Lung (tissue), 11 donors: ENCODE measurements at regions not wholly inside any gene's neighbourhood (a gene's known extent, or its start where the extent isn't known, plus 50 kb on each side); places are given as distances from the start of the nearest gene placed in this dataset.

Source experiments
- ATAC-seq: fragments of 200-7000 bp; cut with Tn5 transposase; one replicate; pipeline ENCODE4 v1.9.1; 2020; ENCODE audit warnings: moderate number of reproducible peaks; ENCODE audit not compliant: insufficient read depth, low FRiP score
- DNase-seq, 3 donors: peaks; one replicate each; pipeline ENCODE4 v3.0.0-alpha.2; 2013 to 2017
- H3K27ac ChIP-seq, 2 donors: one replicate each; pipeline ENCODE4 v1.5.1; 2013; ENCODE audit warnings: mild to moderate bottlenecking in 2 of 2, moderate library complexity in 2 of 2, control low read depth in 1 of 2, inconsistent platforms in 1 of 2, low read depth in 1 of 2, low read length in 1 of 2
- H3K27me3 ChIP-seq, 3 donors: one replicate each; pipeline ENCODE4 v1.5.1; 2013; ENCODE audit warnings: low read length in 2 of 3; ENCODE audit not compliant: control insufficient read depth in 3 of 3, insufficient read depth in 3 of 3
- H3K36me3 ChIP-seq, 4 donors: one replicate each; pipeline ENCODE4 v1.5.1; 2013; ENCODE audit warnings: low read length in 4 of 4, mild to moderate bottlenecking in 1 of 4, moderate library complexity in 1 of 4; ENCODE audit not compliant: control insufficient read depth in 4 of 4, insufficient read depth in 4 of 4
- H3K4me1 ChIP-seq, 5 donors: one replicate each; pipeline ENCODE4 v1.5.1; 2013; ENCODE audit warnings: low read length in 5 of 5, mild to moderate bottlenecking in 2 of 5, moderate library complexity in 1 of 5; ENCODE audit not compliant: control insufficient read depth in 5 of 5, insufficient read depth in 5 of 5
- H3K4me3 ChIP-seq: one replicate; pipeline ENCODE4 v1.5.1; 2013; ENCODE audit warnings: mild to moderate bottlenecking, control low read depth, moderate library complexity
- H3K9ac ChIP-seq, 2 donors: one replicate each; pipeline ENCODE4 v1.5.1; 2013; ENCODE audit warnings: low read length in 2 of 2, control low read depth in 1 of 2; ENCODE audit not compliant: insufficient read depth in 1 of 2
- H3K9me3 ChIP-seq, 4 donors: one replicate each; pipeline ENCODE4 v1.5.1; 2013; ENCODE audit warnings: low read length in 3 of 4, mild to moderate bottlenecking in 1 of 4, moderate library complexity in 1 of 4; ENCODE audit not compliant: control insufficient read depth in 4 of 4, insufficient read depth in 3 of 4
- CTCF ChIP-seq: IDR thresholded peaks from 2 replicates; pipeline ENCODE4 v1.5.1; 2012; ENCODE audit warnings: mild to moderate bottlenecking; ENCODE audit errors: control extremely low read depth, extremely low read depth
- WGBS, 2 donors: extraction: QIAGEN DNeasy Blood & Tissue Kit; methylation state at CpG; one replicate each; pipeline ENCODE4 v1.1.7; 2013; 5-methylcytosine and 5-hydroxymethylcytosine counted together
- donor health status: control.
- donor health status: control.
- donor health status: Bipolar disorder and iron deficiency.
- donor health status: healthy.
- donor health status: DM: yes; HTN: yes; CAD: no.

DNA sequence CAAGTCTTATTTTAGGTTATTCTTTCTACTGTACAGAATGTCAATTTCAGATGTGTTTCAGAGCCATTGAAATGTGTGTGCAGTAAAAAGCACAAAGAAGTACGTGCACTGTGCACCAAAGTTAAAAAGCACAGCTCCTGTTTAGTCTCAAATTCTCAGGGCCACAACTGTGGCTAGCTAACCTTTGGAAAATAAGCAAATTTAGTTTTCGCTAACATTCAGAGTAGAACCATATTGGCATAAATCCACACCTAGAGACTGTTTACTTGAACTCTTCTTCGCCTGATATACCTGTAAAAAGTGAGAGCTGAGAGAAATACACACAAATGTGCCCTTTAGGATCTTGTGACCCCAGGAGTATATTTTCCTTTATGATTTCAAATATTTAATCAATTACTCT lies 353.9 kb downstream of the TFEC start:
- Histone ChIP-seq H3K9ac (no peak overlapping the region), H3K4me3 (no peak overlapping the region), H3K4me1 (peaks cover 0 to 12% (median 0%) of the 10 kb centered on the region in 5 donors), H3K36me3 (no peaks in the 10 kb centered on the region), H3K9me3 (no peaks in the 10 kb centered on the region), H3K27ac (no peak overlapping the region), H3K27me3 (no peaks in the 10 kb centered on the region)
- ATAC-seq (no peak), DNase-seq (no peak)
- no peak for TF ChIP-seq CTCF
- WGBS, 2 donors = 90 to 94% methylated on average over 3 of the region's 3 CpGs

GRCh38 chr7:115676080-115676479 lies 354.5 kb downstream of the TFEC start:
- no peaks in the 10 kb centered on the region for H3K9me3 ChIP-seq
- ATAC-seq (no peak), DNase-seq (peak; percentile 48 to 79 (median 66))
- no peaks in the 10 kb centered on the region for H3K36me3 ChIP-seq
- no peak overlapping the region for H3K27ac ChIP-seq
- 42 to 60% methylated on average over 10 of the region's 10 CpGs for WGBS, 2 donors
- no peaks in the 10 kb centered on the region for H3K27me3 ChIP-seq
- TF ChIP-seq CTCF = no peak
- H3K9ac ChIP-seq = no peak overlapping the region
- H3K4me1 ChIP-seq = peaks cover 0 to 12% (median 0%) of the 10 kb centered on the region in 5 donors
- no peak overlapping the region for H3K4me3 ChIP-seq

DNA sequence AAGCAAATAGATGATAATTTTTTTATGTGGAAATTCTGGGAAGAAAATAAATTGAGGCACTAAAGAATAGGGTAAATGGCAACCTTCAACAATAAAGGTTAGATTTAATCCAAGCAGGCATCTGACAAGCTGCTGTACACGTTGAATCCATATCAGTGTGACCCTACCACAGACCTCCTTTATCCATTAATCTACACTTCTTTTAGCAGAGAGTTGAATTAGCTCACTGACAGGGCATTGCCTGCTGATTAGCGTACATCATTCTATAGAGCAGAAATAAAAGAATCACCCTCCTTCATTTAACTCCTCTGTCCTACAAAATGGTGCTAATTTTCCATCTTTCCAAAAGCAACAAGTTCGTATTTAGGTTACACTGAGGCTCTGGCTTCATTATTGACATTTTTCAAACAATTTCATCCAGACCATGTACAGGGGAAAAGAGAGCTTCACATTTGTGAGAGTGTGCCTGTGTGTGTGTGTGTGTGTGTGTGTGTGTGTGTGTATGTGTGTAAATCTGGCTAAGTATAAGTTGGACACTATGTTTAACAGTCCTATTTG lies 356.0 kb downstream of the TFEC start:
- H3K27ac ChIP-seq = no peak overlapping the region
- no peak overlapping the region for H3K4me3 ChIP-seq
- DNase-seq (no peak), ATAC-seq (no peak)
- no peaks in the 10 kb centered on the region for H3K9me3 ChIP-seq
- H3K27me3 ChIP-seq = no peaks in the 10 kb centered on the region
- H3K4me1 ChIP-seq = peaks cover 0 to 12% (median 0%) of the 10 kb centered on the region in 5 donors
- WGBS, 2 donors = 90 to 93% methylated on average over 3 of the region's 3 CpGs
- no peak for TF ChIP-seq CTCF
- no peaks in the 10 kb centered on the region for H3K36me3 ChIP-seq
- no peak overlapping the region for H3K9ac ChIP-seq

- Histone ChIP-seq H3K9me3 (no peaks in the 10 kb centered on the region), H3K36me3 (no peaks in the 10 kb centered on the region), H3K9ac (no peak overlapping the region), H3K4me1 (peaks cover 0 to 3% (median 0%) of the 10 kb centered on the region in 5 donors), H3K27ac (no peak overlapping the region), H3K27me3 (no peaks in the 10 kb centered on the region), H3K4me3 (no peak overlapping the region)
- no peak for TF ChIP-seq CTCF
- ATAC-seq = no peak
- 74 to 81% methylated on average over 1 of the region's 1 CpG for whole genome bisulfite sequencing, 2 donors
- no peak for DNase-seq
These were observed 358.5 kb downstream of the TFEC start for GRCh38 chr7:115672024-115672423.
